Caco-2 (cell line): ENCODE measurements at regions not wholly inside any gene's neighbourhood (a gene's known extent, or its start where the extent isn't known, plus 50 kb on each side); places are given as distances from the start of the nearest gene placed in this dataset.
A peak's percentile ranks its signal among the peaks of the same experiment; 100 is the strongest.

Experiments used
- BruUV-seq: library from RNA; stranded (reverse); fragments of 400-500 nt; replicated peaks from 2 replicates; lab custom pipeline; 2021; lab: Mats Ljungman, UMichigan
- CTCF ChIA-PET: fragments of 300-600 bp; sonication (Branson Sonifier 250); formaldehyde crosslinking; loops from one replicate; lab custom pipeline; 2022; ENCODE audit warnings: antibody characterized with exemption; lab: Charles Lee
- POLR2A ChIA-PET: fragments of 300-600 bp; sonication (Branson Sonifier 250); formaldehyde crosslinking; loops from one replicate; lab custom pipeline; 2022; ENCODE audit warnings: antibody characterized with exemption; lab: Charles Lee
- DNase-seq, 2 experiments: peaks; one replicate each; pipeline versions ENCODE4 v3.0.0 to v3.0.0-alpha.2; 2020 to 2022
- H3K27me3 ChIP-seq: replicated peaks from 2 replicates; pipeline ENCODE4 v1.6.0; 2011; ENCODE audit warnings: low read length; ENCODE audit not compliant: control insufficient read depth, insufficient read depth
- H3K36me3 ChIP-seq: 2 replicates; pipeline ENCODE4 v1.5.1; 2011; ENCODE audit warnings: low read length; ENCODE audit not compliant: control insufficient read depth, insufficient read depth
- H3K4me1 ChIP-seq: fragments of 250-450 bp; sonication (Bioruptor Pico); 2 replicates; pipeline ENCODE4 v1.5.1; 2020; ENCODE audit warnings: mild to moderate bottlenecking
- H3K4me3 ChIP-seq: 2 replicates; pipeline ENCODE4 v1.5.1; 2011; ENCODE audit warnings: low read depth, mild to moderate bottlenecking, control low read depth, low read length
- H3K9me3 ChIP-seq: fragments of 250-450 bp; sonication (Bioruptor Pico); 2 replicates; pipeline ENCODE4 v1.5.1; 2020; ENCODE audit warnings: mild to moderate bottlenecking, moderate library complexity
- H3K27ac Mint-ChIP-seq: one replicate; pipeline ENCODE4 v1.8.0; 2022; ENCODE audit warnings: mixed read lengths; ENCODE audit not compliant: unreplicated experiment
- H3K27me3 Mint-ChIP-seq: one replicate; pipeline ENCODE4 v1.8.0; 2022; ENCODE audit warnings: mixed read lengths; ENCODE audit not compliant: insufficient read depth, unreplicated experiment
- H3K36me3 Mint-ChIP-seq: one replicate; pipeline ENCODE4 v1.8.0; 2022; ENCODE audit warnings: mild to moderate bottlenecking, mixed read lengths; ENCODE audit not compliant: insufficient read depth, unreplicated experiment
- H3K4me1 Mint-ChIP-seq: one replicate; pipeline ENCODE4 v1.8.0; 2022; ENCODE audit warnings: low read depth, mixed read lengths; ENCODE audit not compliant: unreplicated experiment
- H3K4me3 Mint-ChIP-seq: one replicate; pipeline ENCODE4 v1.8.0; 2022; ENCODE audit warnings: mild to moderate bottlenecking, moderate library complexity, mixed read lengths; ENCODE audit not compliant: unreplicated experiment
- H3K9me3 Mint-ChIP-seq: one replicate; pipeline ENCODE4 v1.8.0; 2022; ENCODE audit warnings: mixed read lengths; ENCODE audit not compliant: unreplicated experiment
- CTCF ChIP-seq, 2 experiments: fragments of 200-600 bp in 1 of 2; IDR thresholded peaks; 1 replicate in 1 of 2; 2 replicates in 1 of 2; pipeline versions ENCODE4 v1.5.1 to v1.8.0; 2011 to 2022; ENCODE audit warnings: antibody characterized with exemption in 1 of 2, control low read depth in 1 of 2, inconsistent platforms in 1 of 2, low read depth in 1 of 2, low read length in 1 of 2, mild to moderate bottlenecking in 1 of 2, moderate library complexity in 1 of 2; ENCODE audit not compliant: insufficient read depth in 1 of 2, severe bottlenecking in 1 of 2, unreplicated experiment in 1 of 2
- intact Hi-C: fragments of 100-400 bp; cut with micrococcal nuclease; formaldehyde crosslinking; loops from one replicate; pipeline ENCODE4 v1.10.0; 2022; ENCODE audit not compliant: unreplicated experiment

DNA sequence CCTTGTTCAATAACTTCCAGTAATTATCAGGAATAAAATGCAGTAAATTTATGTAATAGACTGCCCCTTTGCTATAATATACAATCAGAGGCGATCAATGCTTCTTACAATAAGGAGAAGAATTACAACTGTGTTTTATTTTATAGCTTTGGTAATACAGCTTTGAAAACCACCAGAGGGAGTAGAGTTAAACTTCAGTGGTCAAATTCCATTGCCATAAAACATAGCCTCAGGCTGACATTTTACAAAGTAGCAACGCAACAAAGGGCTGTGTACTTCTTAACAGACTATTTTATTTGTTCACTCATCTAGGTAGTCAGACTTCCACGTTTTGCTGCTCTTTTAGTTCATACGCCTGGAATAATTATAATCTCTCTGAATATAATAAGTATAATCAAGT lies 58.5 kb downstream of the TEX13C start:
- intact Hi-C loops: no loop called here
- ChIA-PET CTCF (no interaction called here), POLR2A (no interaction called here)
- Histone ChIP-seq H3K4me3 (no peak overlapping the region), H3K36me3 (no peaks in the 10 kb centered on the region), H3K9me3 (no peaks in the 10 kb centered on the region), H3K4me1 (0 out of 2 replicates have a peak, but pooled peaks cover 3% of the 10 kb centered on the region), H3K27me3 (no peaks in the 10 kb centered on the region)
- no peaks in the 10 kb centered on the region for H3K36me3 Mint-ChIP-seq
- no TSS peak for BruUV-seq
- no peaks in the 10 kb centered on the region for H3K27me3 Mint-ChIP-seq
- H3K4me1 Mint-ChIP-seq: no peaks in the 10 kb centered on the region
- H3K9me3 Mint-ChIP-seq: no peaks in the 10 kb centered on the region
- peak in 1 of 2 experiments; percentile 1 for DNase-seq
- TF ChIP-seq CTCF (IDR thresholded peaks at IDR 0.05; ENCODE audit: insufficient read depth in 1 of 2, low read depth in 1 of 2, low read length in 1 of 2, severe bottlenecking in 1 of 2, unreplicated experiment in 1 of 2): no peak
- H3K4me3 Mint-ChIP-seq: no peak overlapping the region
- no peak overlapping the region for H3K27ac Mint-ChIP-seq

DNA sequence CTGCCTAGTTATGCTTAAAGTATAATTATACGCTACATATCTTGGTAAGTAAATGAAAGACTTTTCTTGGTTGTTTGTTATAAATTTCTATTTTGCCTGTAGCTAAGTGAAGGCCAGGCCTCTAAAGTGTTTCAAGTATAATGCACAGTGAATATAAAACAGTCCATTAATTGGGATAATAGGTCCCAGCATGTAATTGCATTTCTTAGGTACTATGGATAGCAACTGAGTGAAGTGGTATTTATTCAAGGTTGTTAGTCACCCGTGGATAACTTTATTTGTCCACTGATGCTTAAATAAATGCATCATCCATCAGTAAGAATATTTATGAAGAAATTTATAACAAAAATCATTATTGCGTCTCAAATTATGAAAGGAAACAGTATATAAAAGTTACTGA lies 59.1 kb downstream of the TEX13C start:
- no TSS peak for BruUV-seq
- no peaks in the 10 kb centered on the region for H3K9me3 Mint-ChIP-seq

GRCh38 chrX:125382148-125382628 lies 62.5 kb downstream of the TEX13C start:
- H3K27me3 ChIP-seq: no peaks in the 10 kb centered on the region
- H3K36me3 ChIP-seq: no peaks in the 10 kb centered on the region
- Mint-ChIP-seq H3K4me3 (no peak overlapping the region), H3K27ac (no peak overlapping the region), H3K9me3 (no peaks in the 10 kb centered on the region), H3K27me3 (no peaks in the 10 kb centered on the region), H3K4me1 (no peaks in the 10 kb centered on the region), H3K36me3 (no peaks in the 10 kb centered on the region)
- ChIA-PET POLR2A (no interaction called here), CTCF (no interaction called here)
- H3K4me1 ChIP-seq: 0 out of 2 replicates have a peak, but pooled peaks cover 3% of the 10 kb centered on the region
- H3K9me3 ChIP-seq: no peaks in the 10 kb centered on the region
- intact Hi-C loops: no loop called here
- no peak for DNase-seq
- H3K4me3 ChIP-seq: no peak overlapping the region
- no TSS peak for BruUV-seq
- no peak for TF ChIP-seq CTCF (IDR thresholded peaks at IDR 0.05; ENCODE audit: insufficient read depth in 1 of 2, low read depth in 1 of 2, low read length in 1 of 2, severe bottlenecking in 1 of 2, unreplicated experiment in 1 of 2)

More for the DNA sequence above, 59.1 kb downstream of the TEX13C start:
- no peaks in the 10 kb centered on the region for H3K4me1 Mint-ChIP-seq
- TF ChIP-seq CTCF (IDR thresholded peaks at IDR 0.05; ENCODE audit: insufficient read depth in 1 of 2, low read depth in 1 of 2, low read length in 1 of 2, severe bottlenecking in 1 of 2, unreplicated experiment in 1 of 2): no peak
- H3K36me3 Mint-ChIP-seq: no peaks in the 10 kb centered on the region
- Histone ChIP-seq H3K36me3 (no peaks in the 10 kb centered on the region), H3K27me3 (no peaks in the 10 kb centered on the region), H3K9me3 (no peaks in the 10 kb centered on the region), H3K4me1 (0 out of 2 replicates have a peak, but pooled peaks cover 3% of the 10 kb centered on the region), H3K4me3 (no peak overlapping the region)
- no peaks in the 10 kb centered on the region for H3K27me3 Mint-ChIP-seq
- ChIA-PET CTCF (no interaction called here), POLR2A (no interaction called here)
- intact Hi-C loops: no loop called here
- H3K27ac Mint-ChIP-seq: no peak overlapping the region
- no peak for DNase-seq
- no peak overlapping the region for H3K4me3 Mint-ChIP-seq
